ENCODE measurements at regions not wholly inside any gene's neighbourhood (a gene's known extent, or its start where the extent isn't known, plus 50 kb on each side); places are given as distances from the start of the nearest gene placed in this dataset.

DNA sequence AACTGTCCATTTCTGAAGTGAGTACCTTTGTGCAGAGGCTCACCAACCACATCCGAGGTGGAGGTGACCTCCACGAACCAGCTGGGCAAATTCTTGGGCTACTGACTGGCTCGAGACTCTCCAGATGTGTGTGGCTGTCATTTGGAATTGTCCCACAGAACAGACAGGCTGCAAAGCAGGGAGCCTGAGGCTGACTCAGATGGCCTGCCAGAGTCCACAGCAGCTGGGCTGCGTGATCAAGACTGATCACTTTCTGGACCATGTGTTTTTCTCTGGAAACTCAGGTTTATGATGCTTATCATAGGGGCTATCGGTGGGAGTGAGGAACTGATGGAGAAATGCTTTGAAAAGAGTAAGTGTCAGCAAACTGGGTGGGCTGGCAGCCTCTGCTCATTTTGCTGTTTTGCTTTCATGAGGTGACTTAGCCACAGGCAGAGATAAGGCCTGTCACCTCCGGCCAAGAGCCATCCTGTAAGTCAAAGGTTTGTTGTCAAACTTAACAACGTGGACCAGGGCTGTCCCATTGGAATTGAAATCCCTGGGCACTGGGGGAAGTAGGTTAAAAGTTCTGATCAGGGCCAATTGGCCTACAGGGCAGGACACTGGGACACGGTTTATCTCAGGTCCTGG is 120.4 kb downstream of the LIPG start:
- TF ChIP-seq, protein P1, sequence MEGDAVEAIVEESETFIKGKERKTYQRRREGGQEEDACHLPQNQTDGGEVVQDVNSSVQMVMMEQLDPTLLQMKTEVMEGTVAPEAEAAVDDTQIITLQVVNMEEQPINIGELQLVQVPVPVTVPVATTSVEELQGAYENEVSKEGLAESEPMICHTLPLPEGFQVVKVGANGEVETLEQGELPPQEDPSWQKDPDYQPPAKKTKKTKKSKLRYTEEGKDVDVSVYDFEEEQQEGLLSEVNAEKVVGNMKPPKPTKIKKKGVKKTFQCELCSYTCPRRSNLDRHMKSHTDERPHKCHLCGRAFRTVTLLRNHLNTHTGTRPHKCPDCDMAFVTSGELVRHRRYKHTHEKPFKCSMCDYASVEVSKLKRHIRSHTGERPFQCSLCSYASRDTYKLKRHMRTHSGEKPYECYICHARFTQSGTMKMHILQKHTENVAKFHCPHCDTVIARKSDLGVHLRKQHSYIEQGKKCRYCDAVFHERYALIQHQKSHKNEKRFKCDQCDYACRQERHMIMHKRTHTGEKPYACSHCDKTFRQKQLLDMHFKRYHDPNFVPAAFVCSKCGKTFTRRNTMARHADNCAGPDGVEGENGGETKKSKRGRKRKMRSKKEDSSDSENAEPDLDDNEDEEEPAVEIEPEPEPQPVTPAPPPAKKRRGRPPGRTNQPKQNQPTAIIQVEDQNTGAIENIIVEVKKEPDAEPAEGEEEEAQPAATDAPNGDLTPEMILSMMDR (IDR thresholded peaks at IDR 0.05; ENCODE audit: extremely low read depth, missing control alignments): no peak
- DNase-seq (ENCODE audit: low spot score): no peak

- DNase-seq (ENCODE audit: low spot score): no peak
- TF ChIP-seq, protein P1 (IDR thresholded peaks at IDR 0.05; ENCODE audit: extremely low read depth, missing control alignments): no peak
Observed at GRCh38 chr18:49681387-49681786, 119.5 kb downstream of the LIPG start.

GRCh38 chr18:49678440-49678839 is 116.6 kb downstream of the LIPG start:
- TF ChIP-seq, protein P1 (IDR thresholded peaks at IDR 0.05; ENCODE audit: extremely low read depth, missing control alignments): no peak
- DNase-seq (ENCODE audit: low spot score): no peak

DNA sequence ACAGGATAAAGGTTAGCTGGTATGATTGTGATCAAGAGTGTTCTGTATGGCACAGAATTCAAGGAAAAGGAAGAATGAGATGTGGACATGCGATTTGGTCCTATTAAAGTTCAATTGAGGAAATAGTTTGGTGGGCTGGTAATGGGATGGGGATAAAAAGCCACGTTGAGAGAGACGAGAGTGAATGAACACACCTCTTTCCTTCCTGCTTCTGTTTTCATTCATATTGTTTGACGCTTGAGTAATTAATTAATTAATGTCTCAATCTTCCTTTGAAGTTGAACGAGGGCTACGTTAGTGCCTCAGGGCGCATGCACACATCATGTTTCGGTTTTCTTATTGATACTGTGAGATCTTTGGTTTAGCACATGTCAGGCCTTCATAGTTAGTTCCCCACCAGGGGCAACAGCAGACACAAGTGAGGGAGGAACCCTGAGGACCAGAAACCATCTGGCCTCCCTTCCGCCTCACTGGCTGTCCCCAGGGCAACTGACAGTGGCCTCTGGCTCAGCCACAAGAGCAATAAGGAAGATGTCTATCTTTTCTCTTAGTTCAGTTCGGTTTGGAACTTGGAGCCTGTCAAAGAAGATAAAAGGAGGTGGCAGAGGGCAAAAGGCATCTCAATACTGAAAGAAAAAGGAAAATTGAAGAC is 116.0 kb downstream of the LIPG start:
- TF ChIP-seq, protein P1 (IDR thresholded peaks at IDR 0.05; ENCODE audit: extremely low read depth, missing control alignments): no peak
- DNase-seq (ENCODE audit: low spot score): no peak

- TF ChIP-seq, protein P1 (IDR thresholded peaks at IDR 0.05; ENCODE audit: extremely low read depth, missing control alignments): no peak
- DNase-seq (ENCODE audit: low spot score): no peak
Observed at GRCh38 chr18:49677081-49677480, 115.2 kb downstream of the LIPG start.

DNA sequence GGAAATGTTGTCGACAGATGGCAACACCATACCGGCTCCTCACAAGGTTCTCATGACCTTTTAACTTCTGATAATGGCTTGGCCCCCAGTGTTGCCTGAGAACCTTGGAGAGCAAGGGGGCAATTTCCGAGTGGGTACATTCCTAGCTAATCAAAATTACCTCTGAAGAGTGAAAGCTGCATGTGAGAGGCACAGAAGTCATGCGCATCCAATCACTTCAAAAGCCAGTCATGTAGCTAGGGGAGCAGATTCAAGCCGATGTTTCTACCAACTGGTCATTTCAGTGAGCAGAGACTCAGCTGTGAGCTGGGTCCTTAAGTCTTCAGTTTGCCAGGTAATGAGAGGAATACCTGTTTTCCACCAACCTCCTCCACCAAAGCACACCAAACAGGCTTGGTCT is 111.4 kb downstream of the LIPG start:
- no peak for DNase-seq (ENCODE audit: low spot score)
- TF ChIP-seq, protein P1 (IDR thresholded peaks at IDR 0.05; ENCODE audit: extremely low read depth, missing control alignments): no peak

- TF ChIP-seq, protein P1 (IDR thresholded peaks at IDR 0.05; ENCODE audit: extremely low read depth, missing control alignments): no peak
- DNase-seq (ENCODE audit: low spot score): no peak
Observed at GRCh38 chr18:49672853-49673252, 111.0 kb downstream of the LIPG start.
